Transverse colon (tissue), 4 donors: ENCODE measurements at regions not wholly inside any gene's neighbourhood (a gene's known extent, or its start where the extent isn't known, plus 50 kb on each side); places are given as distances from the start of the nearest gene placed in this dataset.
"Not testable (repeated sequence)": the region's sequence is repeated elsewhere in the genome, so short reads cannot be mapped to it uniquely, and the experiment has no call there.

Experiments
- DNase-seq: peaks from one replicate; pipeline ENCODE4 v3.0.0-alpha.2; 2019
- H3K27ac ChIP-seq, 4 donors: fragments of 200-600 bp; sonication (generic); 2 replicates each; pipeline ENCODE4 v1.5.1; 2016 to 2018; ENCODE audit warnings: inconsistent platforms in 4 of 4
- H3K27me3 ChIP-seq: fragments of 200-600 bp; sonication (generic); 2 replicates; pipeline ENCODE4 v1.5.1; 2017; ENCODE audit warnings: inconsistent platforms
- H3K36me3 ChIP-seq, 4 donors: fragments of 200-600 bp; sonication (generic); 2 replicates each; pipeline ENCODE4 v1.5.1; 2017 to 2019; ENCODE audit warnings: inconsistent platforms in 4 of 4
- H3K4me1 ChIP-seq, 4 donors: fragments of 200-600 bp; sonication (generic); 2 replicates each; pipeline ENCODE4 v1.5.1; 2017 to 2020; ENCODE audit warnings: inconsistent platforms in 4 of 4
- H3K4me3 ChIP-seq, 4 donors: fragments of 200-600 bp; sonication (generic); 1 replicate in 1 of 4; 2 replicates in 3 of 4; pipeline versions ENCODE4 v1.5.1 to v1.6.1; 2017 to 2019; ENCODE audit warnings: inconsistent platforms in 4 of 4
- H3K9me3 ChIP-seq, 2 donors: fragments of 200-600 bp; sonication (generic); 2 replicates each; pipeline ENCODE4 v1.5.1; 2017 to 2019; ENCODE audit warnings: inconsistent platforms in 2 of 2
- EP300 ChIP-seq: sonication (generic); formaldehyde crosslinking; IDR thresholded peaks from one replicate; pipeline ENCODE4 v1.6.1; 2017; ENCODE audit warnings: antibody characterized with exemption, low read depth
- POLR2A ChIP-seq: fragments of 450-650 bp; IDR thresholded peaks from one replicate; pipeline ENCODE4 v1.6.1; 2016; ENCODE audit warnings: antibody characterized with exemption, mild to moderate bottlenecking, moderate library complexity
- POLR2AphosphoS5 ChIP-seq, 3 donors: sonication (generic); formaldehyde crosslinking; IDR thresholded peaks; one replicate each; pipeline ENCODE4 v1.6.1; 2016; ENCODE audit warnings: antibody characterized with exemption in 3 of 3
- WGBS, 2 donors: methylation state at CpG; one replicate each; pipeline ENCODE4 v1.1.5; 2018; ENCODE audit warnings: low coverage in 1 of 2; 5-methylcytosine and 5-hydroxymethylcytosine counted together
- in situ Hi-C, 4 donors: fragments of 200-750 bp; cut with MboI; loops; one replicate each; pipeline versions ENCODE4 v1.15.0 to v1.15.1; 2017; ENCODE audit warnings: low sequenced_read_pairs in 3 of 4, low pct_ligation_motif_present in 1 of 4, low pct_unique_long_range_greater_than_20kb in 1 of 4
- intact Hi-C: fragments of 100-400 bp; cut with DNase I; formaldehyde crosslinking; loops from one replicate; pipeline ENCODE4 v1.15.1; 2023; ENCODE audit warnings: low total_unique reads
- TF ChIP-seq, protein P1 (sequence below), 5 experiments: fragments of 200-600 bp in 3 of 5; fragments of 450-650 bp in 2 of 5; sonication (generic) in 3 of 5; IDR thresholded peaks; 1 replicate in 2 of 5; 2 replicates in 3 of 5; pipeline ENCODE4 v1.5.1; 2016 to 2017; ENCODE audit warnings: antibody characterized with exemption in 5 of 5, inconsistent platforms in 3 of 5, mild to moderate bottlenecking in 2 of 5, moderate library complexity in 1 of 5

DNA sequence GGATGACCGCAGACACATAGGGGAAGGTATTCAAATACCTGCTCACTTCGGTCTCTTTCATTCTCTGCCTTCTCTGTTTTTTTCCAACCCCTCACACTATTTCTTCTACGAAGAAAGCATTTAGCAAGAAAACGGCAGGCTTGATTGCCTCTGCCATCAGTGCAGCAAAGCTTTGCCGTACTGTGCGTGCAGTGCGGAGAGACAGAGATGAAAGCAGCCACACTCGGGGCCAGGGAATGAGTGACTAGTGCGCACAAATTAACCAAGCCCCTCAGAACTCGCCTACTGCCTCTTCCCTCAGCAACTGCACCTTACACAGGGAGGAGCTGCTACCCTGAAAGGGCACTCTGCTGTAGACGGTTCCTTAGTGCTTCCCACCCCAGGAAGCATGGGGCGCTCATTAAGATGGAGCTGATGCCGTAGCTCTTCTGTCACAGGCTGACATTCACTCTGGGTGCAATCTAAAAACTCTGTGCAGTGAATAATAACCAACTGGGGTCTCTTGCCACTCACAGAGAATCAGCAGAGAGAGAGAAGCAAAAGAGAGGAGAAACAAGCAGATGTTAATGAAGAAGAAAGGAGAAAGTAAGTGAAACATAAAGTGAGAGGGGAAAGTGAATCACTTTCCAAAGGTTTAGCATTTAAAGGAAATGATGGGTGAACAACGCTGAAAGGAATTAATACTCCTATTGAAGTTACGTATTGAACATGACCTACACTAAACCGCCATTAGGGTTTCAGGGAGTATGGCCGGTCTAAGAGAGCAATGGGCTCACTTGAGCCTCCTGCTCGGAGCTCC is 69.4 kb downstream of the GRIN2B start:
- no peaks in the 10 kb centered on the region for H3K27me3 ChIP-seq
- no peak for DNase-seq
- WGBS, 2 donors = 86 to 91% methylated on average over 13 to 18 of the region's 18 CpGs
- no peak overlapping the region for H3K27ac ChIP-seq
- in situ Hi-C loops (no loop called here), intact Hi-C loops (no loop called here)
- H3K4me3 ChIP-seq = no peak overlapping the region
- no peaks in the 10 kb centered on the region for H3K9me3 ChIP-seq
- no peaks in the 10 kb centered on the region for H3K36me3 ChIP-seq
- no peak for TF ChIP-seq POLR2AphosphoS5 (IDR thresholded peaks at IDR 0.05)
- no peak for TF ChIP-seq EP300
- TF ChIP-seq, protein P1, sequence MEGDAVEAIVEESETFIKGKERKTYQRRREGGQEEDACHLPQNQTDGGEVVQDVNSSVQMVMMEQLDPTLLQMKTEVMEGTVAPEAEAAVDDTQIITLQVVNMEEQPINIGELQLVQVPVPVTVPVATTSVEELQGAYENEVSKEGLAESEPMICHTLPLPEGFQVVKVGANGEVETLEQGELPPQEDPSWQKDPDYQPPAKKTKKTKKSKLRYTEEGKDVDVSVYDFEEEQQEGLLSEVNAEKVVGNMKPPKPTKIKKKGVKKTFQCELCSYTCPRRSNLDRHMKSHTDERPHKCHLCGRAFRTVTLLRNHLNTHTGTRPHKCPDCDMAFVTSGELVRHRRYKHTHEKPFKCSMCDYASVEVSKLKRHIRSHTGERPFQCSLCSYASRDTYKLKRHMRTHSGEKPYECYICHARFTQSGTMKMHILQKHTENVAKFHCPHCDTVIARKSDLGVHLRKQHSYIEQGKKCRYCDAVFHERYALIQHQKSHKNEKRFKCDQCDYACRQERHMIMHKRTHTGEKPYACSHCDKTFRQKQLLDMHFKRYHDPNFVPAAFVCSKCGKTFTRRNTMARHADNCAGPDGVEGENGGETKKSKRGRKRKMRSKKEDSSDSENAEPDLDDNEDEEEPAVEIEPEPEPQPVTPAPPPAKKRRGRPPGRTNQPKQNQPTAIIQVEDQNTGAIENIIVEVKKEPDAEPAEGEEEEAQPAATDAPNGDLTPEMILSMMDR (IDR thresholded peaks at IDR 0.05) = no peak
- no peak for TF ChIP-seq POLR2A
- no peaks in the 10 kb centered on the region for H3K4me1 ChIP-seq

- 82 to 92% methylated on average over 3 to 4 of the region's 4 CpGs for WGBS, 2 donors
- in situ Hi-C loops = no loop called here
- intact Hi-C loops = loop anchor here (5.0 kb wide), 1 partner anchor 1347 kb away; no protein-coding TSS in a partner anchor
These were observed 75.6 kb downstream of the GRIN2B start for GRCh38 chr12:13905794-13906193.

GRCh38 chr12:13900718-13901117 is 80.7 kb downstream of the GRIN2B start:
- TF ChIP-seq POLR2A (no peak), EP300 (no peak), POLR2AphosphoS5 (IDR thresholded peaks at IDR 0.05) (no peak)
- TF ChIP-seq, protein P1 (IDR thresholded peaks at IDR 0.05) = no peak
- H3K27me3 ChIP-seq = peaks cover 3% of the 10 kb centered on the region
- in situ Hi-C loops = no loop called here
- peak overlapping the region in 1 of 4 donors; percentile 22 for H3K27ac ChIP-seq
- intact Hi-C loops = no loop called here
- 41 to 63% methylated on average over 3 of the region's 3 CpGs for WGBS, 2 donors
- no peak for DNase-seq
- no peaks in the 10 kb centered on the region for H3K9me3 ChIP-seq
- no peaks in the 10 kb centered on the region for H3K36me3 ChIP-seq
- H3K4me3 ChIP-seq = no peak overlapping the region
- H3K4me1 ChIP-seq = peaks cover 0 to 20% (median 4%) of the 10 kb centered on the region in 4 donors

More at GRCh38 chr12:13905794-13906193, 75.6 kb downstream of the GRIN2B start:
- Histone ChIP-seq H3K4me1 (peaks cover 0 to 7% (median 3%) of the 10 kb centered on the region in 4 donors), H3K27me3 (no peaks in the 10 kb centered on the region), H3K27ac (no peak overlapping the region), H3K36me3 (no peaks in the 10 kb centered on the region), H3K4me3 (no peak overlapping the region), H3K9me3 (no peaks in the 10 kb centered on the region)
- no peak for DNase-seq
- TF ChIP-seq, protein P1 (IDR thresholded peaks at IDR 0.05) = no peak
- TF ChIP-seq POLR2AphosphoS5 (IDR thresholded peaks at IDR 0.05) = no peak
- TF ChIP-seq EP300 = no peak
- no peak for TF ChIP-seq POLR2A

- H3K9me3 ChIP-seq, DNase-seq, intact Hi-C loops, H3K4me3 ChIP-seq, H3K36me3 ChIP-seq, H3K27me3 ChIP-seq, in situ Hi-C loops, H3K27ac ChIP-seq: not testable (repeated sequence)
- H3K4me1 ChIP-seq = peaks cover 0 to 30% (median 4%) of the 10 kb centered on the region in 4 donors
- WGBS, 2 donors = 67% methylated on average over 5 of the region's 5 CpGs; no CpG with 5 or more reads in 1 of the 2 donors
These were observed 83.0 kb downstream of the GRIN2B start for GRCh38 chr12:13898387-13898786.
